Liver (tissue), 3 donors: ENCODE measurements at regions not wholly inside any gene's neighbourhood (a gene's known extent, or its start where the extent isn't known, plus 50 kb on each side); places are given as distances from the start of the nearest gene placed in this dataset.

Experiments
- CTCF ChIP-seq: fragments of 150-350 bp; IDR thresholded peaks from 2 replicates; pipeline ENCODE4 v1.5.1; 2017; ENCODE audit warnings: improper control_type of control experiment, low read depth, low read length; ENCODE audit not compliant: missing input control
- EGR1 ChIP-seq, 2 donors: IDR thresholded peaks; 2 replicates each; pipeline ENCODE4 v1.6.1; 2016 to 2018; ENCODE audit warnings: antibody characterized with exemption in 2 of 2, low read depth in 2 of 2
- FOXA1 ChIP-seq: IDR thresholded peaks from 2 replicates; pipeline ENCODE4 v1.6.1; 2016; ENCODE audit warnings: antibody characterized with exemption
- GABPA ChIP-seq, 2 donors: IDR thresholded peaks in 1 of 2; conservative IDR thresholded peaks in 1 of 2; 2 replicates each; pipeline ENCODE4 v1.6.1; 2016; ENCODE audit warnings: antibody characterized with exemption in 2 of 2, mild to moderate bottlenecking in 1 of 2, moderate library complexity in 1 of 2
- JUND ChIP-seq, 2 donors: IDR thresholded peaks; 2 replicates each; pipeline ENCODE4 v1.6.1; 2016; ENCODE audit warnings: antibody characterized with exemption in 2 of 2
- MAX ChIP-seq: IDR thresholded peaks from 2 replicates; pipeline ENCODE4 v1.6.1; 2016; ENCODE audit warnings: antibody characterized with exemption
- RAD21 ChIP-seq, 2 donors: IDR thresholded peaks; 2 replicates each; pipeline ENCODE4 v1.6.1; 2016; ENCODE audit warnings: antibody characterized with exemption in 2 of 2, mild to moderate bottlenecking in 2 of 2
- SP1 ChIP-seq: IDR thresholded peaks from 2 replicates; pipeline ENCODE4 v1.6.1; 2018; ENCODE audit warnings: antibody characterized with exemption, mild to moderate bottlenecking
- TAF1 ChIP-seq: conservative IDR thresholded peaks from 2 replicates; pipeline ENCODE4 v1.6.1; 2016; ENCODE audit warnings: antibody characterized with exemption, mild to moderate bottlenecking
- YY1 ChIP-seq: IDR thresholded peaks from 2 replicates; pipeline ENCODE4 v1.6.1; 2016; ENCODE audit warnings: antibody characterized with exemption, mild to moderate bottlenecking
- TF ChIP-seq, protein P1 (sequence below): IDR thresholded peaks from 2 replicates; pipeline ENCODE4 v1.6.1; 2016; ENCODE audit warnings: antibody characterized with exemption
- donor health status: healthy.
- donor health status: healthy.

GRCh38 chr14:26175658-26176057 lies 422.2 kb downstream of the NOVA1 start:
- no peak for TF ChIP-seq MAX
- no peak for TF ChIP-seq CTCF
- TF ChIP-seq RAD21 (IDR thresholded peaks at IDR 0.05), result no peak
- TF ChIP-seq TAF1, result no peak
- no peak for TF ChIP-seq YY1
- no peak for TF ChIP-seq EGR1 (IDR thresholded peaks at IDR 0.05; ENCODE audit: low read depth in 2 of 2)
- TF ChIP-seq, protein P1, sequence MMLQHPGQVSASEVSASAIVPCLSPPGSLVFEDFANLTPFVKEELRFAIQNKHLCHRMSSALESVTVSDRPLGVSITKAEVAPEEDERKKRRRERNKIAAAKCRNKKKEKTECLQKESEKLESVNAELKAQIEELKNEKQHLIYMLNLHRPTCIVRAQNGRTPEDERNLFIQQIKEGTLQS, result no peak
- no peak for TF ChIP-seq GABPA (IDR thresholded peaks at IDR 0.05 in 1 of 2, conservative IDR thresholded peaks at IDR 0.05 in 1 of 2)
- TF ChIP-seq SP1, result no peak
- TF ChIP-seq JUND (IDR thresholded peaks at IDR 0.05), result no peak
- no peak for TF ChIP-seq FOXA1
